Ishikawa (cell line): ENCODE measurements at regions not wholly inside any gene's neighbourhood (a gene's known extent, or its start where the extent isn't known, plus 50 kb on each side); places are given as distances from the start of the nearest gene placed in this dataset.

Experiments
- EGR1 ChIP-seq: IDR thresholded peaks from 2 replicates; pipeline ENCODE4 v1.6.1; 2012
- RAD21 ChIP-seq: IDR thresholded peaks from 2 replicates; pipeline ENCODE4 v1.6.1; 2012; ENCODE audit warnings: low read depth

GRCh38 chr13:99873832-99874430 is 97.6 kb downstream of the ZIC5 start:
- TF ChIP-seq EGR1 (no peak), RAD21 (no peak)
